ENCODE measurements at regions not wholly inside any gene's neighbourhood (a gene's known extent, or its start where the extent isn't known, plus 50 kb on each side); places are given as distances from the start of the nearest gene placed in this dataset.

DNA sequence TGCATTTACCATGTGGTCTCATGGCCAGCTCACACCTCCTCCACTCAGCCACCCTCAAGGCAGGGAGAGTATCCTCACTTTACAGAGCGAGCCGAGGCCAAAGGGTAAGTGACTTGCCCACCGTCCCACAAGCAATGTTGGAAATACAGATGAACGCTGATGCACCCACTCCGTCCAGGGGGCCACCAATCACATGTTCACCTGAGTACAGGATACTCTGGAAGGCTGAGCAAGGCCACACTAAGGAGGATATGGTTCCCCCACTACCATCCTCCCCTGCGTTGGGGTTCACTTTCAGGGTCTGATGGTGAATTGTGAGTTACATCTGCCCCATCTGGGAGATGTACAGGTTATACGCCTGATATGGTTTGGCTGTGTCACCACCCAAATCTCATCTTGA, 128.8 kb downstream of the ATPSCKMT start:
- Histone ChIP-seq H3K36me3 (ENCODE audit: control insufficient read depth in 2 of 4, insufficient read depth in 4 of 4, low read length in 3 of 4) (no peaks in the 10 kb centered on the region), H4K20me1 (replicated peaks in 1 of 2; ENCODE audit: control insufficient read depth in 1 of 2, insufficient read depth in 2 of 2, low read length in 2 of 2) (no peaks in the 10 kb centered on the region)

More for the DNA sequence above, 128.8 kb downstream of the ATPSCKMT start:
- no peak overlapping the region for H4K5ac ChIP-seq (ENCODE audit: insufficient read length, low read depth, low read length)
- H3K79me1 ChIP-seq (ENCODE audit: low read depth, low read length), result no peaks in the 10 kb centered on the region
- no peak overlapping the region for H3K9ac ChIP-seq (replicated peaks in 1 of 4; ENCODE audit: extremely low read depth in 1 of 4, low read depth in 3 of 4, low read length in 3 of 4)
- no peak overlapping the region for H2AK5ac ChIP-seq (ENCODE audit: low read depth, low read length)
- no peak overlapping the region for H3K23ac ChIP-seq (ENCODE audit: insufficient read length)
- no peak overlapping the region for H2AFZ ChIP-seq (ENCODE audit: low read length)
- H2BK15ac ChIP-seq (ENCODE audit: low read length), result 0 out of 2 replicates have a peak overlapping the region, but pooled peaks have one; percentile 61
- no peak overlapping the region for H3K18ac ChIP-seq (ENCODE audit: extremely low read depth, low read length)
- H3K27ac ChIP-seq (ENCODE audit: low read depth, low read length), result no peak overlapping the region
- ChIA-PET CTCF (ENCODE audit: partially characterized antibody) (no interaction called here), POLR2A (ENCODE audit: partially characterized antibody) (no interaction called here)
- H4K8ac ChIP-seq (ENCODE audit: extremely low read depth, insufficient read depth, low read length), result no peak overlapping the region
- H3K27me3 ChIP-seq (replicated peaks in 1 of 4; ENCODE audit: control insufficient read depth in 3 of 4, extremely low read depth in 1 of 4, insufficient read depth in 3 of 4, low read length in 3 of 4), result no peaks in the 10 kb centered on the region
- FAIRE-seq, result no peak
- H3K4me2 ChIP-seq (ENCODE audit: insufficient read depth in 1 of 2, low read depth in 2 of 2, low read length in 2 of 2), result no peak overlapping the region
- no peak overlapping the region for H2BK20ac ChIP-seq (ENCODE audit: low read length)
- H3K4me3 ChIP-seq (ENCODE audit: extremely low read depth in 1 of 4, insufficient read depth in 2 of 4, low read depth in 3 of 4, low read length in 4 of 4), result no peak overlapping the region
- H3K56ac ChIP-seq (replicated peaks; ENCODE audit: insufficient read length, low read depth, low read length), result no peak overlapping the region
- H2BK12ac ChIP-seq (ENCODE audit: low read depth, low read length), result peak overlapping the region; percentile 64; the same call in 1 of the 2 replicates
- H2BK5ac ChIP-seq (ENCODE audit: low read depth, low read length), result no peak overlapping the region
- no peak overlapping the region for H2BK120ac ChIP-seq (replicated peaks; ENCODE audit: low read depth, low read length)
- WGBS, 2 experiments (ENCODE audit: extremely low coverage in 1 of 2, insufficient coverage in 1 of 2, insufficient read length in 1 of 2, insufficient replicate concordance in 2 of 2, low coverage in 1 of 2, low lambda C conversion rate in 2 of 2, missing lambda C conversion rate in 1 of 2), result 87% methylated on average over 7 of the region's 7 CpGs; no CpG with 5 or more reads in 1 of the 2 experiments
- H3K79me2 ChIP-seq (ENCODE audit: control insufficient read depth in 1 of 2, insufficient read depth in 2 of 2, low read length in 2 of 2), result no peaks in the 10 kb centered on the region
- H3K4ac ChIP-seq (replicated peaks; ENCODE audit: insufficient read length, low read depth, low read length), result no peak overlapping the region
- no peaks in the 10 kb centered on the region for H3K23me2 ChIP-seq (ENCODE audit: low read depth, low read length)
- no peak for DNase-seq (ENCODE audit: low read depth in 1 of 2, low spot score in 2 of 2)
- no peak overlapping the region for H4K91ac ChIP-seq (replicated peaks; ENCODE audit: insufficient read length, low read length)
- no peak overlapping the region for H3K14ac ChIP-seq (ENCODE audit: insufficient read length)
- H3K4me1 ChIP-seq (replicated peaks in 1 of 4; ENCODE audit: control insufficient read depth in 3 of 4, insufficient read depth in 4 of 4, low read length in 3 of 4), result no peaks in the 10 kb centered on the region; a peak in 1 of 7 replicates
- no peaks in the 10 kb centered on the region for H3K9me3 ChIP-seq (ENCODE audit: insufficient read depth in 2 of 2, low read depth in 1 of 2, low read length in 1 of 2)
- no peak for TF ChIP-seq CBX8 (IDR thresholded peaks at IDR 0.05; ENCODE audit: borderline replicate concordance, low read depth, low read length)
